Neutrophil (primary cell): ENCODE measurements at regions not wholly inside any gene's neighbourhood (a gene's known extent, or its start where the extent isn't known, plus 50 kb on each side); places are given as distances from the start of the nearest gene placed in this dataset.

Experiments used
- H3K27ac ChIP-seq: fragments of 200-600 bp; sonication (generic); 2 replicates; pipeline ENCODE4 v1.5.1; 2016; ENCODE audit warnings: mild to moderate bottlenecking, moderate library complexity
- H3K27me3 ChIP-seq: fragments of 200-600 bp; sonication (generic); 2 replicates; pipeline ENCODE4 v1.6.0; 2016; ENCODE audit warnings: mild to moderate bottlenecking
- H3K36me3 ChIP-seq: fragments of 200-600 bp; sonication (generic); 2 replicates; pipeline ENCODE4 v1.5.1; 2017
- H3K4me1 ChIP-seq, 2 experiments: fragments of 200-600 bp in 1 of 2; sonication (generic) in 1 of 2; 1 replicate in 1 of 2; 2 replicates in 1 of 2; pipeline versions ENCODE4 v1.5.1 to v1.6.1; 2013 to 2016; ENCODE audit warnings: low read depth in 1 of 2, low read length in 1 of 2, mild to moderate bottlenecking in 1 of 2, moderate library complexity in 1 of 2; ENCODE audit not compliant: control insufficient read depth in 1 of 2, insufficient read depth in 1 of 2
- H3K4me3 ChIP-seq, 2 experiments: fragments of 200-600 bp in 1 of 2; sonication (generic) in 1 of 2; 1 replicate in 1 of 2; 2 replicates in 1 of 2; pipeline ENCODE4 v1.5.1; 2013 to 2016; ENCODE audit warnings: low read depth in 1 of 2, low read length in 1 of 2, mild to moderate bottlenecking in 1 of 2, moderate library complexity in 1 of 2
- H3K9me3 ChIP-seq: fragments of 200-600 bp; sonication (generic); 2 replicates; pipeline ENCODE4 v1.5.1; 2016
- CTCF ChIP-seq: fragments of 200-600 bp; sonication (generic); IDR thresholded peaks from 2 replicates; pipeline ENCODE4 v1.5.1; 2016; ENCODE audit warnings: antibody characterized with exemption

- H3K36me3 ChIP-seq: no peaks in the 10 kb centered on the region
- H3K4me1 ChIP-seq: no peaks in the 10 kb centered on the region
- H3K27ac ChIP-seq: no peak overlapping the region
- no peaks in the 10 kb centered on the region for H3K9me3 ChIP-seq
- TF ChIP-seq CTCF: no peak
- H3K4me3 ChIP-seq: no peak overlapping the region
- no peaks in the 10 kb centered on the region for H3K27me3 ChIP-seq
Measured at GRCh38 chr22:48784701-48785503, 1042.8 kb downstream of the BRD1 start.

- Histone ChIP-seq H3K9me3 (no peaks in the 10 kb centered on the region), H3K4me1 (no peaks in the 10 kb centered on the region), H3K36me3 (no peaks in the 10 kb centered on the region), H3K27me3 (no peaks in the 10 kb centered on the region), H3K4me3 (no peak overlapping the region), H3K27ac (no peak overlapping the region)
- no peak for TF ChIP-seq CTCF
Measured at GRCh38 chr22:48783821-48784266, 1043.8 kb downstream of the BRD1 start.

- no peaks in the 10 kb centered on the region for H3K4me1 ChIP-seq
- TF ChIP-seq CTCF: no peak
- H3K4me3 ChIP-seq: no peak overlapping the region
- no peaks in the 10 kb centered on the region for H3K36me3 ChIP-seq
- no peaks in the 10 kb centered on the region for H3K27me3 ChIP-seq
- H3K9me3 ChIP-seq: no peaks in the 10 kb centered on the region
- H3K27ac ChIP-seq: no peak overlapping the region
Measured at GRCh38 chr22:48782811-48783511, 1044.7 kb downstream of the BRD1 start.

- Histone ChIP-seq H3K4me3 (no peak overlapping the region), H3K27me3 (no peaks in the 10 kb centered on the region), H3K27ac (no peak overlapping the region), H3K4me1 (no peaks in the 10 kb centered on the region), H3K36me3 (no peaks in the 10 kb centered on the region), H3K9me3 (no peaks in the 10 kb centered on the region)
- TF ChIP-seq CTCF: no peak
Measured at GRCh38 chr22:48782326-48782725, 1045.3 kb downstream of the BRD1 start.

- H3K9me3 ChIP-seq: no peaks in the 10 kb centered on the region
- no peak overlapping the region for H3K4me3 ChIP-seq
- no peak overlapping the region for H3K27ac ChIP-seq
- no peaks in the 10 kb centered on the region for H3K4me1 ChIP-seq
- no peaks in the 10 kb centered on the region for H3K27me3 ChIP-seq
- no peak for TF ChIP-seq CTCF
- H3K36me3 ChIP-seq: no peaks in the 10 kb centered on the region
Measured at GRCh38 chr22:48781868-48782267, 1045.8 kb downstream of the BRD1 start.
